Amniotic stem cell (primary cell): ENCODE measurements at regions not wholly inside any gene's neighbourhood (a gene's known extent, or its start where the extent isn't known, plus 50 kb on each side); places are given as distances from the start of the nearest gene placed in this dataset.
"Not testable (repeated sequence)": the region's sequence is repeated elsewhere in the genome, so short reads cannot be mapped to it uniquely, and the experiment has no call there.

Experiments used
- DNase-seq: peaks from one replicate; lab custom pipeline; 2025; lab: John Stamatoyannopoulos, UW

- DNase-seq: no peak
Measured at GRCh38 chr10:118805146-118805545, 50.4 kb upstream of the CACUL1 start.

- no peak for DNase-seq
Measured at GRCh38 chr10:118807512-118808305, 52.9 kb upstream of the CACUL1 start.

- DNase-seq: no peak
Measured at GRCh38 chr10:118808601-118809356, 54.0 kb upstream of the CACUL1 start.

GRCh38 chr10:118809357-118810220 lies 54.8 kb upstream of the CACUL1 start:
- DNase-seq: no peak

- no peak for DNase-seq
Measured at GRCh38 chr10:118810796-118811505, 56.2 kb upstream of the CACUL1 start.

GRCh38 chr10:118811675-118812392 lies 57.1 kb upstream of the CACUL1 start:
- DNase-seq: no peak

- DNase-seq: no peak
Measured at GRCh38 chr10:118812393-118812740, 57.6 kb upstream of the CACUL1 start.

GRCh38 chr10:118813001-118813400 lies 58.2 kb upstream of the CACUL1 start:
- DNase-seq: not testable (repeated sequence)

- DNase-seq: no peak
Measured at GRCh38 chr10:118816471-118817168, 61.9 kb upstream of the CACUL1 start.

- DNase-seq: no peak
Measured at GRCh38 chr10:118817328-118818068, 62.7 kb upstream of the CACUL1 start.

- DNase-seq: no peak
Measured at GRCh38 chr10:118818621-118819221, 64.0 kb upstream of the CACUL1 start.

GRCh38 chr10:118820326-118821116 lies 65.8 kb upstream of the CACUL1 start:
- DNase-seq: no peak

GRCh38 chr10:118823256-118823907 lies 68.6 kb upstream of the CACUL1 start:
- no peak for DNase-seq

- no peak for DNase-seq
Measured at GRCh38 chr10:118827053-118827452, 72.3 kb upstream of the CACUL1 start.

- DNase-seq: no peak
Measured at GRCh38 chr10:118827466-118828155, 72.8 kb upstream of the CACUL1 start.

- DNase-seq: no peak
Measured at GRCh38 chr10:118832241-118832651, 77.5 kb upstream of the CACUL1 start.

GRCh38 chr10:118834370-118834769 lies 79.6 kb upstream of the CACUL1 start:
- DNase-seq: not testable (repeated sequence)
